OCI-M1 (cell line): ENCODE measurements at regions not wholly inside any gene's neighbourhood (a gene's known extent, or its start where the extent isn't known, plus 50 kb on each side); places are given as distances from the start of the nearest gene placed in this dataset.
A peak's percentile ranks its signal among the peaks of the same experiment; 100 is the strongest.
"Not testable (repeated sequence)": the region's sequence is repeated elsewhere in the genome, so short reads cannot be mapped to it uniquely, and the experiment has no call there.

ENCODE experiments used
- DNase-seq: peaks from one replicate; lab custom pipeline; 2025; lab: John Stamatoyannopoulos, UW

DNA sequence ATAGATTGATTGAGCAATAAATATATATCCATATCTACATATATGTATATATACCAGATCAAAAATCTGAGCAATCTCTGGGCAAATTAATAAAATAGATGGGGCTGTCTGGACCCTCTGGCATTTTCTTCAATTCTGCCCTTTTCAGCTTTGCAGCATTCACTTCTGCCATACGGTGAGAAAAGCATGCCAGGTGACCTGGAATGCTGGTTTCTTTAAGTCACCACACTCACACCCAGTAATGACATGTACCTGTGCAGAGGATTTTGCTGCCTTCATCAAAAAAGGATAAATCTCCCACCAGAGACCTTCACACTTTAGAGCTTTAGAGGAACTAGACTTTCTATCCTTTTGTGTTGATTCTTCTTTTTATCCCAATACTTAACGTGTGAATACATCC, 223.2 kb upstream of the NFIA start:
- no peak for DNase-seq

- no peak for DNase-seq
Measured at GRCh38 chr1:60857851-60858250, 224.5 kb upstream of the NFIA start.

DNA sequence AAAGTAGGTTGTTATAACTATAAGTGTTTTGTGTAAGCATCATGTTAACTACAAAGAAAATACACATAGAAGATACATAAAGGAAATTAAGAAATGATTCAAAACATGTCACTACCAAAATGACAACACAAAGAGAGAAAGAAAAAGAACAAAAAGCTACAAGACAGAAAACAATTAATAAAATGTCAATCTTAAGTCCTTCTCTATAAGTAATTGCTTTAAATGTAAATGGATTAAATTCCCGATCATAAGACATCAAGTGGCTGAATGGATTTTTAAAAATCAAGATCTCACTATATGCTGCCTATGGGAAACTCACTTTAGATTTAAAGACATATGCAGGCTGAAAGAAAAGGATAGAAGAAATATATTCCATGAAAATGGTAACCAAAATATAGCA, 232.3 kb upstream of the NFIA start:
- no peak for DNase-seq

DNA sequence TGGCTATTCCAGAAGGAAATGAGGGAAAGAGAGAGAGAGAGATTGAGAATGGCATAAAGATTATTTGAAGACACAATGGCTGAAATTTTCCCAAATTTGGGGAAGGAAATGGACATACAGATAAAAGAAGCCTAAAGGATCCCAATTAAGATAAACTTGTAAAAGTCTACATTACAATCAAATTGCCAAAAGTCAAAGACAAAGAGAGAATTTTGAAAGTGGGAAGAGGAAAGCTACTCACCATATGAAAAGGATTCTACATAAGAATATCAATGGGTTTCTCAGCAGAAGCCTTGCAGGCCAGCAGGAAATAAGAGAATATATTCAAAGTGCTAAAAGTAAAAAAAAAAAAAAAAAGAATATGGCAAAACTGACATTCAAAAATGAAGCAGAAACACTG, 233.0 kb upstream of the NFIA start:
- DNase-seq: no peak

- peak; percentile 84 for DNase-seq
Measured at GRCh38 chr1:60848583-60849188, 233.7 kb upstream of the NFIA start.

DNA sequence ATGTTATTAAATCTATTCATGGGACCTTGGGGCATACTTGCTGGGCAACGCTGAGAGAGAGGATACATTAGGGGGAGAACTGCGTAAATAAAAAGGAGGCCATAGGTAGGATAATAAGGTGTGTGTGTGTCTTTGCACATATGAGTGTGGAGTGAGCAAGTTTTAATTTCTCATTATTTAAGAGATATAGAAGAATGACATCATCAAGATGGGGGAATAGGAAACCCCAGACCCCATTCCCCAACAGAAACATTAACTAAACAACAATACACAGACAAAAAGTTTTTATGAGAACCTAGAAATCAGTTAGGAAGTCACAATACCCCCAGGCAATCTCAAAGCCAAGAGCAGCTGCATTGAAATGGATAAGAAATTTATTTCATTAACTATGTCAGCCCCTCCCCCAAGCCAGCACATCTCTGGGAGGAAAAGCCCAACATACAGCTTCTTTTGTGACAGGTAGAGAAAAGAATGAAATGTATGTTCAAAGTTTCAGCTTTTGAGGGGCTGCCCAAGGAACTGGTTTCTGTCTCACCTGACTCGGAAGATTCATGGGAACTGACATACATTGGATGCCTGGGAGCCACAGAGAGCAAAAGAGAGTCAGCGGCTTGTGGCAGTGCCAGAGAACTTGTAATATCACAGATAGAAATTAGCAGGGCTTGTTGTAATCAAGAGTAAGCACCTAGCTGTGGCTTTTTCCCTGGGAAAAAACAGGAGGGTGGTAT, 234.3 kb upstream of the NFIA start:
- DNase-seq: peak; percentile 36

- DNase-seq: no peak
Measured at GRCh38 chr1:60847391-60847790, 235.0 kb upstream of the NFIA start.

DNA sequence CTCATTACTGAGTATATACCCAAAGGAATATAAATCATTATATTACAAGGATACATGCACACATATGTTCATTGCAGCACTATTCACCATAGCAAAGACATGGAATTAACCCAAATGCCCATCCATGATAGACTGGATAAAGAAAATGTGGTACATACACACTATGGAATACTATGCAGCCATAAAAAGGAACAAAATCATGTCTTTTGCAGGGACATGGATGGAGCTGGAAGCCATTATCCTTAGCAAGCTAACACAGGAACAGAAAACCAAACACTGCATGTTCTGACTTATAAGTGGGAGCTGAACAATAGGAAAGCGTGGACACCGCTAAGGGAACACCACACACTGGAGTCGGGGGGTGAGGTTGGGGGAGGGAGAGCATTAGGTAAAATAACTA, 236.7 kb upstream of the NFIA start:
- DNase-seq: not testable (repeated sequence)

GRCh38 chr1:60842304-60842703, 240.1 kb upstream of the NFIA start:
- no peak for DNase-seq

DNA sequence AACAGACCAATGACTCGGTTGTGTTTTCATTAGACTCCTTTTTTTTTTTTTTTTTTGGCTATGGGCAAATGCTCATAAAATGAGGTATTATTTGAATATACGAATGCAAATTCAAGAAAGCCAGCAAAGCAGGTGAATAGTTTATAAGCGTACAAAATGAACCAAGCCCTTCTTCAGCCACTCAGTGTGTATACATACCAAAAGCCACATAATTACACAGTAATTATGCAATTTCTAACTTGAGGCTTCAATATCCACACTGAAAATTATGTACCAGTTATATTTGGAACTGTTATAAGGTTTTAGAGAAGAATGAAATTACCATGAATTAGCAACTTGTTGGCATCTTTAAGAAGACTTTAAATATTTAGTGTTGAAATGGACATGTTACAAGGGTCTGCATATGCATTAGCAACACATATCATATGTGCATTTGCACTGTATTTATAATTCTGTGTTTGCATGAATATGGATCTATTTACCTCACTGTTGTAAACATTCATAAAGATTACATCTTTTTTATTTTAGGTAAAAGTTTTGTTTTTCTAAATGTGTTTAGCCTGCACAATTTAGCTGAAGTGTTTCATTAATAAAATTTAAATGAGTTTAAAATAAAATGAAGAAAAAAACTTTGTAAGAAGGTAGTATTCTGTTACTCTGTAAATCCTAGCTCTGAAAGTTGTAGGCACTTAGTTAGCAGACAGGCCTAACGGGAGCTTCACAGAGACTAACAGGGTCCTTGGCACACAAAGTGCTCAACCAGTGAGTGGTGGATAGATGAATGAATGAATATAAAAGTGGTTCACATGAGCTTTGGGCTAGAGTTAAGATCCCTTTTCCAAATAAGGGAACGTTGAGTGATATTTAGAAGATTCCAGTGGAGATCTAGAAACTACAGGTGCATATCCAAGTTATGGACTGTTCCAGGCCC, 241.0 kb upstream of the NFIA start:
- no peak for DNase-seq

GRCh38 chr1:60840476-60840875, 241.9 kb upstream of the NFIA start:
- DNase-seq: not testable (repeated sequence)

DNA sequence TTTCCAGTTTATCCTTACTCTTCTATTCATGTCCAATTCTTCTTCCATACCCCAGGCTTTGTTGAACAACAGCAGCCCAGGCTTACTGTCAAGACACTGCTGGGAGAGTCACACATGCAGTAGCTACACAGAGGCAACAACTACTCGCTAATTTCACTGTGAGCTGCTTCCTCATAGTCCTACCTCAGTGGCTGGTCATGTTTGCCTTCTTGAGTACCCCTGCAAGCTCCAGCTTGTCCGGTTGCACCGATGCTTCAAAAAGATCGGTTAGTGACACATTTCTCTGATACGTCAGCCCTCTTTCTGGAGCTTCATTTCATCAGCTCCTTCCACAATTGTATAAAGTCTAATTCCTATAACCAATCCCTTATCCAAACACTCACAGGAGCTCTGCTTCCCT, 246.7 kb upstream of the NFIA start:
- DNase-seq: no peak

DNA sequence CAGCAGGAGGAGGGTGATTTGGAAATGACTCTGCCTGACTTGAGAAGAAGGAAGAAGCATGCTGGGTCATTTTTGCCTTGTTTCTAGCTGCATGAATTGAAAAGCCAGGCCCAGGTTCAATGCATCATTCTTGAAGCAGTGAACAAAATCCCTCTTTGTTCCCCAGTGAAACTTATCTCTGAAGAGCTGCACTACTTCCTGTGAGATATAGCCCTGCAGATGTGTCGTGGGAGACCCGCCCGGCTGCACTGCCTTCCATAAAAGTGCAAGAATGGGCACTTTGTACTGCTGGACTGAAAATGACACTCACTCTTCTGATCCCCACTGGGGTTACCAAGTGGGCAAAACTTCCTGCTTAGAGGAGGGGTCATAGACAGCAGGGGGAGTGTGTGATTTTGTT, 249.2 kb upstream of the NFIA start:
- DNase-seq: peak; percentile 51

DNA sequence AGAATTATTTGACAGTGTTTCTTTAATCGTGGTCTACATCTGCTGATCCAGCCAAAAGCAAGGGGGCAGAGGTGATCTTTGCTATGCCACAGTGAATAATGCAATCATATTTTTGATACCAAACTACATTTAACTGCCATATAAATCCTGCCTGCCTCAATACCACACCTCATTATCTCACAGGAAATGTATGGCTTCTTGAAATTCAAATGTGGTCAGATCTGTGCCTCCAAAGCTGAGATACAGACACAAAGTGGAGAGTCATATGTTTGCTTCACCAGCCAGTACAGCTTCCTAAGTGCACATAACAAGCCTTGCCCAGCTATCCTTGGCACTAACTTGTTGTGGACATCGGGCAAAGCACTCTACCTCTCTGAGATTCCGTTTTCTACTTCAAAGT, 250.0 kb upstream of the NFIA start:
- DNase-seq: peak; percentile 43

GRCh38 chr1:60831780-60832179, 250.6 kb upstream of the NFIA start:
- DNase-seq: no peak

GRCh38 chr1:60828944-60829343, 253.4 kb upstream of the NFIA start:
- DNase-seq: no peak

- no peak for DNase-seq
Measured at GRCh38 chr1:60826320-60827094, 255.9 kb upstream of the NFIA start.

DNA sequence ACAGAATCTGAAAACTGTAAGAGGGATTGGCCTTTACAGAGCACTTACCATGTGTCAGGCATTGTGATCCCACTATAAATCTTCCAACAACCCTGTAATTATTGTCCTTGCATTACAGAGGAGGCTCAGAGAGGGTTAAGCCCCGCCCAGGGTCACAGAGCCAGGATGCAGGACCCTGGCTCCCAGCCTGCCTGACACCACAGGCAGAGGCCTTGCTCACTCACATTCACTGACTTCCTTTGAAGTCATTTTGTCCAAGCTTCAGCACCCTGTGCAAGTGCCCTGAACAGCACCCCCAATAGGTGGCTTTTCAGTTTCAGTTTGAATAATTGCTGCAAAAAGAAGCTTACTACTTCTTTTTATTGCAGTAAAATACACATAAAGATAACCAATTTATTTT, 256.8 kb upstream of the NFIA start:
- DNase-seq: no peak

- no peak for DNase-seq
Measured at GRCh38 chr1:60823151-60823550, 259.2 kb upstream of the NFIA start.

DNA sequence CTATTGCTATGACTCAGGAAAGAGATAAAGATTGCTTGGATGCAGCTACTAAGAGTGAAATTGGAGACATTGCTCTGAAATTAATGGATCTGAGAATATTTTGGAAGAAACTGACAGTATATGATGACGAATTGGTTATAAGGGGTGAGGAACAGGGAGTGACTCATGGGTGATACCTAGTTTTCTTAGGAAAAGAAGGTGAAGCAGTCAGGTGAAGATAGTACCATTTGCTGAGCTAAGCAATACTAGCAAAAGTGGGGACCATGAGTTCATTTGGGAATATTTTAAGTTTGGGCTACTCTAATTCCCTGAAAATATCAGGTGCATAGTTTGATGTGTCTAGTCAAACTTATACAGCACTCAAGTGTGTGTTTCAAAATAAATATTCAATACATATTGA, 260.1 kb upstream of the NFIA start:
- no peak for DNase-seq

DNA sequence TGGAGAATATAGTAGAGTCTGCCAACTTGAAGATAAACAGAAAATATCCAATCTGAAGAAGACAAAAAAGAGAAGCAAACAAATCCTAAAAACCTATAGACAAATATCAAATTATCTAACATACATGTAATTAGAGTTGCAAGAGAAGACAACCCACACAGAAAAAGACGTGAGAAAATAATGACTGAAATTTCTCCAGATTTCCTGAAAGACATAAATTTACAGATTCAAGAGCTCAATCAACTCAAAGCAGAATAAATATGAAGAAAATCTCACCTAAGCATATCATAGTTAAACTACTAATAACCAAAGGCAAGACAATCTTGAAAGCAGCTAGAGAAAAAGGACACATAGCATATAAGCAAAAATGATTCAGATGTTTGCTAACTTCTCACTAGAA, 261.2 kb upstream of the NFIA start:
- no peak for DNase-seq
